Osteoblast (primary cell): ENCODE measurements at regions not wholly inside any gene's neighbourhood (a gene's known extent, or its start where the extent isn't known, plus 50 kb on each side); places are given as distances from the start of the nearest gene placed in this dataset.

ENCODE experiments used
- DNase-seq: peaks from one replicate; pipeline ENCODE4 v3.0.0; 2011; ENCODE audit warnings: low spot score, mixed read lengths; ENCODE audit not compliant: insufficient read length; ENCODE audit errors: missing footprints
- H2AFZ ChIP-seq: 2 replicates; pipeline ENCODE4 v1.6.0; 2011; ENCODE audit warnings: mild to moderate bottlenecking, low read length
- H3K27ac ChIP-seq: 2 replicates; pipeline ENCODE4 v1.5.1; 2011; ENCODE audit warnings: mild to moderate bottlenecking, low read depth, low read length, moderate library complexity
- H3K27me3 ChIP-seq: 2 replicates; pipeline ENCODE4 v1.6.0; 2012; ENCODE audit warnings: mild to moderate bottlenecking, control low read depth, inconsistent platforms, low read length, moderate library complexity; ENCODE audit not compliant: insufficient read depth
- H3K36me3 ChIP-seq: 2 replicates; pipeline ENCODE4 v1.5.1; 2011; ENCODE audit warnings: mild to moderate bottlenecking, low read length, control low read depth, moderate library complexity; ENCODE audit not compliant: insufficient read depth
- H3K4me1 ChIP-seq: 2 replicates; pipeline ENCODE4 v1.5.1; 2011; ENCODE audit warnings: mild to moderate bottlenecking, low read length, control low read depth, moderate library complexity; ENCODE audit not compliant: insufficient read depth
- H3K4me2 ChIP-seq: 2 replicates; pipeline ENCODE4 v1.6.0; 2011; ENCODE audit warnings: mild to moderate bottlenecking, low read length; ENCODE audit not compliant: insufficient read depth
- H3K4me3 ChIP-seq: fragments of 200-600 bp; sonication (generic); 3 replicates; pipeline ENCODE4 v1.5.1; 2012; ENCODE audit warnings: mild to moderate bottlenecking, low read length, inconsistent platforms; ENCODE audit not compliant: insufficient read depth
- H3K79me2 ChIP-seq: 2 replicates; pipeline ENCODE4 v1.6.0; 2012; ENCODE audit warnings: mild to moderate bottlenecking, low read length, control low read depth, inconsistent platforms; ENCODE audit not compliant: insufficient read depth
- H3K9me3 ChIP-seq: 2 replicates; pipeline ENCODE4 v1.5.1; 2011; ENCODE audit warnings: low read depth, low read length, control low read depth
- H4K20me1 ChIP-seq: 2 replicates; pipeline ENCODE4 v1.6.0; 2012; ENCODE audit warnings: mild to moderate bottlenecking, low read length, control low read depth; ENCODE audit not compliant: insufficient read depth
- TF ChIP-seq, protein P1 (sequence below): IDR thresholded peaks from 2 replicates; pipeline ENCODE4 v1.5.1; 2011; ENCODE audit warnings: mild to moderate bottlenecking, low read depth, low read length, moderate library complexity; ENCODE audit errors: extremely low read depth

DNA sequence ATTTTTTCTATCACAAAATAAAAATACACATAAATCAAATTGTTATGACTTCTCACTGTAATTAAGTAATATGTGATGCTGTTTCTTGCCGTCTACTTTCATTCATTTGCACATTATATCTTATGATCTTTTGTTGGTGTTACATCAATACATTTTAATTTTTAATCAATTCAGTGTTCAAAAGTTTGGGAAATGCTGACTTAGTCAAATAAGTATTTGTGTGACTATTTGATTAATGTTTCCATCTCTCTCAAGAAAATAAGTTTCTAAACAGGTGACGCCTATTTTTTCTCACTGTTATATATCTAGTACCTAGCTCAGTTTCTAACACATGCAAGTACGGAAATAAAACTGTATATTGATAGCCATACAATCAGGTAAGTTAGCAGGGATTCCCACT, 329.5 kb upstream of the KIRREL3 start:
- Histone ChIP-seq H3K27ac (no peak overlapping the region), H2AFZ (no peak overlapping the region), H3K4me1 (no peaks in the 10 kb centered on the region), H3K79me2 (no peaks in the 10 kb centered on the region), H3K36me3 (no peaks in the 10 kb centered on the region), H3K4me3 (no peak overlapping the region), H4K20me1 (no peaks in the 10 kb centered on the region), H3K4me2 (no peak overlapping the region), H3K27me3 (no peaks in the 10 kb centered on the region), H3K9me3 (no peaks in the 10 kb centered on the region)
- TF ChIP-seq, protein P1, sequence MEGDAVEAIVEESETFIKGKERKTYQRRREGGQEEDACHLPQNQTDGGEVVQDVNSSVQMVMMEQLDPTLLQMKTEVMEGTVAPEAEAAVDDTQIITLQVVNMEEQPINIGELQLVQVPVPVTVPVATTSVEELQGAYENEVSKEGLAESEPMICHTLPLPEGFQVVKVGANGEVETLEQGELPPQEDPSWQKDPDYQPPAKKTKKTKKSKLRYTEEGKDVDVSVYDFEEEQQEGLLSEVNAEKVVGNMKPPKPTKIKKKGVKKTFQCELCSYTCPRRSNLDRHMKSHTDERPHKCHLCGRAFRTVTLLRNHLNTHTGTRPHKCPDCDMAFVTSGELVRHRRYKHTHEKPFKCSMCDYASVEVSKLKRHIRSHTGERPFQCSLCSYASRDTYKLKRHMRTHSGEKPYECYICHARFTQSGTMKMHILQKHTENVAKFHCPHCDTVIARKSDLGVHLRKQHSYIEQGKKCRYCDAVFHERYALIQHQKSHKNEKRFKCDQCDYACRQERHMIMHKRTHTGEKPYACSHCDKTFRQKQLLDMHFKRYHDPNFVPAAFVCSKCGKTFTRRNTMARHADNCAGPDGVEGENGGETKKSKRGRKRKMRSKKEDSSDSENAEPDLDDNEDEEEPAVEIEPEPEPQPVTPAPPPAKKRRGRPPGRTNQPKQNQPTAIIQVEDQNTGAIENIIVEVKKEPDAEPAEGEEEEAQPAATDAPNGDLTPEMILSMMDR: no peak
- no peak for DNase-seq

DNA sequence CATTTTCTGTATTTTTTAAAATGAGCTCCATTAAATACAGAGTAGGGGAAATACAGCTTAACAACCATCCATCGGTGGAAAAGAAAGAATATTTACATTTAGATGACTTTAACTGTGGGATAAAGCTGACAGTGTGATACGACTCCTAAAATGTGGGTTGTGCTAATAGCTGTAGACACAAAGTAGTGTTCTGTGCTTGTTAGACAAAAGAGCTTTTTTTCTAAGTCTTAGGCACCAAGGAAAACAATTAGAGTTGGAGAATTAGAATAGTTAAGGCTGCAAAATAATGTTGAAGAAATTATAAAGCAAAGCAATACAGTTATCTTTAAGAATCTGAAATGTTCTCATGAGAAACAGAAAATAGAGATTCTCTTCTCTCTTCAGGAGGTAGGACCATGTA, 307.7 kb upstream of the KIRREL3 start:
- H3K4me1 ChIP-seq: no peaks in the 10 kb centered on the region
- no peaks in the 10 kb centered on the region for H4K20me1 ChIP-seq
- no peaks in the 10 kb centered on the region for H3K9me3 ChIP-seq
- H3K27ac ChIP-seq: no peak overlapping the region
- H3K79me2 ChIP-seq: no peaks in the 10 kb centered on the region
- H2AFZ ChIP-seq: no peak overlapping the region
- H3K36me3 ChIP-seq: no peaks in the 10 kb centered on the region
- H3K4me2 ChIP-seq: no peak overlapping the region
- H3K4me3 ChIP-seq: no peak overlapping the region
- no peaks in the 10 kb centered on the region for H3K27me3 ChIP-seq
- TF ChIP-seq, protein P1: no peak
- no peak for DNase-seq

DNA sequence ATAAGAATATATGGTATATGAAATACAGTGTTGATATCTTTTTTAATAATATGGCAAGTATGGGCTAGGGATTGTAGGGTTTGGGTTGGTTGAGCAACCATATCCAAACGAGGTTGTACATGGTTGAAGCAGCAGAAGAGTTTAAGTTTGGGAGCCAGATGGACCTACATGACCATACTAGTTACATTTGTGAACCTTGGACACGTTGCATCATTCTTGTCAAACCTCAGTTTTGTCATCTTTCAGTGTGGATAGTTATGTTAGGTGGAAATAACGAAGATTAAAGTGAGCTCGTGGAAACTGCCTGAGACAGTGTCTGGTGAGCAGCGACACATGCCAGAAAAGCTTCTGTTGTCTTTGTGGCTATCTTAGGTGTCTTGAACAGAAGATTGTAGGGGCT, 307.1 kb upstream of the KIRREL3 start:
- Histone ChIP-seq H3K27ac (no peak overlapping the region), H3K27me3 (no peaks in the 10 kb centered on the region), H3K79me2 (no peaks in the 10 kb centered on the region), H3K4me2 (no peak overlapping the region), H3K4me1 (no peaks in the 10 kb centered on the region), H3K36me3 (no peaks in the 10 kb centered on the region), H4K20me1 (no peaks in the 10 kb centered on the region), H3K4me3 (no peak overlapping the region), H3K9me3 (no peaks in the 10 kb centered on the region), H2AFZ (no peak overlapping the region)
- TF ChIP-seq, protein P1: no peak
- no peak for DNase-seq

DNA sequence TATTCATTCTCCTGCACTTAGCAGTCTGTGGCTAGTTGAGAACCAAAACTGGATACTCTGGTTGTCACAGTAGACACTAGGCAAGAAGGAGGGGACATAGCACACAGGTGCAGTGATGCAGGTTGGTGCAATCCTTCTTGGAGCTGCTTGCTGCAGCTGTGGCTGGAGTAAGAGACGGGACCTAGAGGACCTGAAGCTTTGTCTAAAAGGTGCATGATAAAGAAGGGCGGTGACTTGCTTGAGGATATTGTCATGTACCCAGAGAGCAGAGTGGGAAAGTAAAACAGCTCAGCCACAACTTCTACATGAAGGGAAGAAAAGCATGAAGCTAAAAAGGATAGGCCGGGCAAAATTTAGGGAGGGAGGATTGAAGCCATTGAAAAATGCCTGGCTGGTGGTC, 304.1 kb upstream of the KIRREL3 start:
- Histone ChIP-seq H2AFZ (no peak overlapping the region), H3K4me3 (no peak overlapping the region), H3K27ac (no peak overlapping the region), H3K36me3 (no peaks in the 10 kb centered on the region), H3K79me2 (no peaks in the 10 kb centered on the region), H3K9me3 (no peaks in the 10 kb centered on the region), H3K27me3 (no peaks in the 10 kb centered on the region), H3K4me1 (no peaks in the 10 kb centered on the region), H4K20me1 (no peaks in the 10 kb centered on the region), H3K4me2 (no peak overlapping the region)
- TF ChIP-seq, protein P1: no peak
- DNase-seq: no peak
